Motor neuron (in vitro differentiated cells): ENCODE measurements at regions not wholly inside any gene's neighbourhood (a gene's known extent, or its start where the extent isn't known, plus 50 kb on each side); places are given as distances from the start of the nearest gene placed in this dataset.
"Not testable (repeated sequence)": the region's sequence is repeated elsewhere in the genome, so short reads cannot be mapped to it uniquely, and the experiment has no call there.

Experiments used
- ATAC-seq, 8 experiments: fragments of 200-7000 bp; cut with Tn5 transposase; replicated peaks in 6 of 8; 2 replicates each; pipeline ENCODE4 v1.8.0; 2021; ENCODE audit warnings: mild to moderate bottlenecking in 8 of 8, moderate library complexity in 8 of 8
- H3K27ac ChIP-seq, 2 donors: fragments of 250-450 bp; sonication (Bioruptor Pico); 2 replicates each; pipeline ENCODE4 v1.9.0; 2021; ENCODE audit warnings: antibody characterized with exemption in 2 of 2, mild to moderate bottlenecking in 2 of 2, moderate library complexity in 1 of 2
- H3K4me1 ChIP-seq, 2 donors: fragments of 250-450 bp; sonication (Bioruptor Pico); replicated peaks in 1 of 2; 2 replicates each; pipeline ENCODE4 v1.6.1; 2021; ENCODE audit warnings: antibody characterized with exemption in 2 of 2, mild to moderate bottlenecking in 2 of 2, moderate library complexity in 1 of 2
- H3K4me3 ChIP-seq, 5 donors: fragments of 250-450 bp; sonication (Bioruptor Pico); 2 replicates each; pipeline ENCODE4 v1.9.0; 2021; ENCODE audit warnings: antibody characterized with exemption in 5 of 5, mild to moderate bottlenecking in 5 of 5, moderate library complexity in 4 of 5
- WGBS, 10 experiments: fragments of 450-650 bp; shearing (Covaris generic); methylation state at CpG; one replicate each; pipeline ENCODE4 v1.0.0; 2022; 5-methylcytosine and 5-hydroxymethylcytosine counted together
- in situ Hi-C, 9 experiments: fragments of 400-800 bp; cut with MboI; loops; one replicate each; pipeline ENCODE4 v1.15.0; 2021; ENCODE audit warnings: low sequenced_read_pairs in 9 of 9, low pct_unique_long_range_greater_than_20kb in 2 of 9; ENCODE audit not compliant: unreplicated experiment in 9 of 9

GRCh38 chr12:83896416-83896815 lies 1016.2 kb downstream of the SLC6A15 start:
- no peak overlapping the region for H3K4me3 ChIP-seq
- in situ Hi-C loops, result loop anchor here in 1 of 9 experiments (25.0 kb wide), 1 partner anchor 91 kb away; no protein-coding TSS in a partner anchor
- H3K27ac ChIP-seq, result no peak overlapping the region
- 20 to 65% (median 50%) methylated on average over 2 of the region's 2 CpGs for WGBS, 10 experiments
- ATAC-seq, result no peak
- no peaks in the 10 kb centered on the region for H3K4me1 ChIP-seq

GRCh38 chr12:83893101-83893500 lies 1019.5 kb downstream of the SLC6A15 start:
- H3K4me3 ChIP-seq, result no peak overlapping the region
- H3K4me1 ChIP-seq, result no peaks in the 10 kb centered on the region
- H3K27ac ChIP-seq, result no peak overlapping the region
- 0 to 100% (median 0%) methylated on average over 1 of the region's 1 CpG; no CpG with 5 or more reads in 3 of the 10 experiments for WGBS, 10 experiments
- no peak for ATAC-seq
- in situ Hi-C loops, result loop anchor here in 1 of 9 experiments (25.0 kb wide), 1 partner anchor 94 kb away; no protein-coding TSS in a partner anchor

GRCh38 chr12:83889745-83890144 lies 1022.9 kb downstream of the SLC6A15 start:
- no peak overlapping the region for H3K27ac ChIP-seq
- in situ Hi-C loops, result loop anchor here in 1 of 9 experiments (25.0 kb wide), 1 partner anchor 98 kb away; no protein-coding TSS in a partner anchor
- no peak overlapping the region for H3K4me3 ChIP-seq
- H3K4me1 ChIP-seq, result no peaks in the 10 kb centered on the region
- ATAC-seq, result no peak

GRCh38 chr12:83886479-83886878 lies 1026.1 kb downstream of the SLC6A15 start:
- ATAC-seq, result no peak
- Histone ChIP-seq H3K4me1 (no peaks in the 10 kb centered on the region), H3K4me3 (no peak overlapping the region), H3K27ac (no peak overlapping the region)
- 27 to 91% (median 67%) methylated on average over 1 to 3 of the region's 3 CpGs; no CpG with 5 or more reads in 1 of the 10 experiments for WGBS, 10 experiments
- in situ Hi-C loops, result loop anchor here in 1 of 9 experiments (25.0 kb wide), 1 partner anchor 101 kb away; no protein-coding TSS in a partner anchor

GRCh38 chr12:83870921-83871599 lies 1041.5 kb downstream of the SLC6A15 start:
- H3K27ac ChIP-seq, in situ Hi-C loops, H3K4me3 ChIP-seq, ATAC-seq, H3K4me1 ChIP-seq: not testable (repeated sequence)
- 60 to 100% (median 81%) methylated on average over 1 to 4 of the region's 20 CpGs; no CpG with 5 or more reads in 7 of the 10 experiments for WGBS, 10 experiments

- in situ Hi-C loops, result no loop called here
- 40 to 100% (median 82%) methylated on average over 1 to 4 of the region's 4 CpGs; no CpG with 5 or more reads in 2 of the 10 experiments for WGBS, 10 experiments
Observed at GRCh38 chr12:83866477-83866876, 1046.1 kb downstream of the SLC6A15 start.

GRCh38 chr12:83865431-83865830 lies 1047.2 kb downstream of the SLC6A15 start:
- WGBS, 10 experiments, result 50 to 100% (median 83%) methylated on average over 1 of the region's 1 CpG; no CpG with 5 or more reads in 6 of the 10 experiments
- peak in 3 of 8 experiments; percentile 65 to 85 (median 84) for ATAC-seq
- in situ Hi-C loops, result no loop called here
- H3K4me1 ChIP-seq, result no peaks in the 10 kb centered on the region
- H3K4me3 ChIP-seq, result no peak overlapping the region
- no peak overlapping the region for H3K27ac ChIP-seq

More at GRCh38 chr12:83866477-83866876, 1046.1 kb downstream of the SLC6A15 start:
- ATAC-seq, result no peak
- Histone ChIP-seq H3K27ac (no peak overlapping the region), H3K4me3 (no peak overlapping the region), H3K4me1 (no peaks in the 10 kb centered on the region)

- H3K27ac ChIP-seq, result no peak overlapping the region
- WGBS, 10 experiments, result 14 to 100% (median 89%) methylated on average over 1 to 2 of the region's 2 CpGs
- ATAC-seq, result no peak
- in situ Hi-C loops, result no loop called here
- H3K4me3 ChIP-seq, result no peak overlapping the region
- no peaks in the 10 kb centered on the region for H3K4me1 ChIP-seq
Observed at GRCh38 chr12:83864054-83864453, 1048.5 kb downstream of the SLC6A15 start.

GRCh38 chr12:83859021-83859420 lies 1053.6 kb downstream of the SLC6A15 start:
- Histone ChIP-seq H3K27ac (no peak overlapping the region), H3K4me1 (no peaks in the 10 kb centered on the region), H3K4me3 (no peak overlapping the region)
- in situ Hi-C loops, result no loop called here
- no peak for ATAC-seq

- in situ Hi-C loops, result no loop called here
- Histone ChIP-seq H3K4me1 (no peaks in the 10 kb centered on the region), H3K27ac (no peak overlapping the region), H3K4me3 (no peak overlapping the region)
- no peak for ATAC-seq
Observed at GRCh38 chr12:83856803-83857202, 1055.8 kb downstream of the SLC6A15 start.

GRCh38 chr12:83850531-83850930 lies 1062.1 kb downstream of the SLC6A15 start:
- H3K27ac ChIP-seq, result no peak overlapping the region
- WGBS, 10 experiments, result 21 to 100% (median 76%) methylated on average over 2 of the region's 2 CpGs
- H3K4me1 ChIP-seq, result no peaks in the 10 kb centered on the region
- no peak overlapping the region for H3K4me3 ChIP-seq
- no peak for ATAC-seq
- in situ Hi-C loops, result no loop called here

GRCh38 chr12:83848702-83849101 lies 1063.9 kb downstream of the SLC6A15 start:
- no peak for ATAC-seq
- H3K4me3 ChIP-seq, result no peak overlapping the region
- in situ Hi-C loops, result loop anchor here in 1 of 9 experiments (25.0 kb wide), 2 partner anchors 114 to 539 kb away; no protein-coding TSS in a partner anchor
- H3K27ac ChIP-seq, result no peak overlapping the region
- WGBS, 10 experiments, result 29 to 88% (median 82%) methylated on average over 1 of the region's 1 CpG; no CpG with 5 or more reads in 6 of the 10 experiments
- H3K4me1 ChIP-seq, result no peaks in the 10 kb centered on the region

- no peak overlapping the region for H3K4me3 ChIP-seq
- in situ Hi-C loops, result loop anchor here in 1 of 9 experiments (25.0 kb wide), 2 partner anchors 119 to 544 kb away; no protein-coding TSS in a partner anchor
- H3K4me1 ChIP-seq, result no peaks in the 10 kb centered on the region
- no peak for ATAC-seq
- H3K27ac ChIP-seq, result no peak overlapping the region
- 33 to 100% (median 82%) methylated on average over 1 to 2 of the region's 2 CpGs; no CpG with 5 or more reads in 2 of the 10 experiments for WGBS, 10 experiments
Observed at GRCh38 chr12:83843541-83843940, 1069.1 kb downstream of the SLC6A15 start.

GRCh38 chr12:83841620-83842019 lies 1071.0 kb downstream of the SLC6A15 start:
- H3K4me3 ChIP-seq, result no peak overlapping the region
- no peaks in the 10 kb centered on the region for H3K4me1 ChIP-seq
- 43 to 100% (median 68%) methylated on average over 1 to 2 of the region's 2 CpGs; no CpG with 5 or more reads in 2 of the 10 experiments for WGBS, 10 experiments
- no peak for ATAC-seq
- no peak overlapping the region for H3K27ac ChIP-seq
- in situ Hi-C loops, result loop anchor here in 1 of 9 experiments (25.0 kb wide), 2 partner anchors 121 to 546 kb away; no protein-coding TSS in a partner anchor
